ENCODE measurements at regions not wholly inside any gene's neighbourhood (a gene's known extent, or its start where the extent isn't known, plus 50 kb on each side); places are given as distances from the start of the nearest gene placed in this dataset.
A peak's percentile ranks its signal among the peaks of the same experiment; 100 is the strongest.

DNA sequence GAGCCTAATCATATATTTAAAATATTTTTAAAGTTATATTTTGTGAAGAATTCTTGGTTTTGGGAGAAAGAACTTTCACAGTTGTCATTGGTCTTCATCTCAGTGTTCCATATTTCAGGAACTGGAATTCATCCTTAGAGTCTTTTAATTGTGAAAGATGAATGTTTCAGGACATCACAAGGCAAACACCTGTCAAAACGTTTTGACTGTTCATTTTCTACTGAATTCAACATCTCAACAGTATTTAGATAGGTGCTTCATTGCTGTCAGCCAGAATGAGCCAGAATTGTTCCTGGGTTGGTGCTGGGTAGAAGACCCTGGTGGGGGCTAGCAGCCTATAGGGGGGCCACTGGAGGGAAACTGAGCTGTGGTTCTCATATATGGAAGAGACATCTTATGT, 255.1 kb upstream of the CXCR4 start:
- Mint-ChIP-seq H3K4me3 (no peak overlapping the region), H3K9me3 (no peaks in the 10 kb centered on the region), H3K4me1 (peaks cover 0 to 8% of the 10 kb centered on the region in 2 donors), H3K36me3 (no peaks in the 10 kb centered on the region), H3K27me3 (ENCODE audit: low read depth in 2 of 2) (peaks cover 0 to 10% of the 10 kb centered on the region in 2 donors), H3K27ac (no peak overlapping the region)
- TF ChIP-seq, protein P1, sequence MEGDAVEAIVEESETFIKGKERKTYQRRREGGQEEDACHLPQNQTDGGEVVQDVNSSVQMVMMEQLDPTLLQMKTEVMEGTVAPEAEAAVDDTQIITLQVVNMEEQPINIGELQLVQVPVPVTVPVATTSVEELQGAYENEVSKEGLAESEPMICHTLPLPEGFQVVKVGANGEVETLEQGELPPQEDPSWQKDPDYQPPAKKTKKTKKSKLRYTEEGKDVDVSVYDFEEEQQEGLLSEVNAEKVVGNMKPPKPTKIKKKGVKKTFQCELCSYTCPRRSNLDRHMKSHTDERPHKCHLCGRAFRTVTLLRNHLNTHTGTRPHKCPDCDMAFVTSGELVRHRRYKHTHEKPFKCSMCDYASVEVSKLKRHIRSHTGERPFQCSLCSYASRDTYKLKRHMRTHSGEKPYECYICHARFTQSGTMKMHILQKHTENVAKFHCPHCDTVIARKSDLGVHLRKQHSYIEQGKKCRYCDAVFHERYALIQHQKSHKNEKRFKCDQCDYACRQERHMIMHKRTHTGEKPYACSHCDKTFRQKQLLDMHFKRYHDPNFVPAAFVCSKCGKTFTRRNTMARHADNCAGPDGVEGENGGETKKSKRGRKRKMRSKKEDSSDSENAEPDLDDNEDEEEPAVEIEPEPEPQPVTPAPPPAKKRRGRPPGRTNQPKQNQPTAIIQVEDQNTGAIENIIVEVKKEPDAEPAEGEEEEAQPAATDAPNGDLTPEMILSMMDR (IDR thresholded peaks at IDR 0.05) = no peak
- no CpG with 5 or more reads among the region's 1 CpG for WGBS (ENCODE audit: insufficient coverage)
- no peak for DNase-seq
- peaks cover 8% of the 10 kb centered on the region for H3K4me1 ChIP-seq (ENCODE audit: control insufficient read depth, insufficient read depth, low read length)
- no peaks in the 10 kb centered on the region for H3K9me3 ChIP-seq (ENCODE audit: control insufficient read depth, insufficient read depth, low read length)
- H3K4me3 ChIP-seq (ENCODE audit: low read length) = no peak overlapping the region
- H3K36me3 ChIP-seq (ENCODE audit: control insufficient read depth, insufficient read depth, low read length) = no peaks in the 10 kb centered on the region
- intact Hi-C loops (cut with micrococcal nuclease) = loop anchor here (10.0 kb wide), 1 partner anchor 368 kb away; no protein-coding TSS in a partner anchor
- no peak for ATAC-seq
- H3K27me3 ChIP-seq (ENCODE audit: control insufficient read depth, insufficient read depth, low read length) = no peaks in the 10 kb centered on the region
- H3K27ac ChIP-seq (ENCODE audit: low read length) = no peak overlapping the region

DNA sequence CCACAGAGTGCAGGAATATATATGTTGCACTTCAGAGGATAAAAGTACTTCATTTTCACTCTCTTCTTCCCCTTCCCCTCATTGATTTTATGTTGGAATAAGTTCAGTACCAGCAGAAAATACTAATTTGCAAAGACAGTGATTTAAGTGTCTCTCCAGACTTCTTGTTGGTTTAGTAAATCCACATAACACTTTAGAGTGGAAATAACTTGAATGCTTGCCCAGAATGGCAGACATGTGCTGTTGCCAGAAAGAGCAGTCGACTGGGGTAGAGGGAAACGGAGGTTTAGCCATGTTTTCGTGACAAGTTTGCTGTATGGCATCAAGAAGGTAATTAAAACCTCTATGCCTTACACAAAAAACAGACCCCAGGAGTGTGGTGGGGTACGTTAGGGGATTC, 246.0 kb upstream of the CXCR4 start:
- no peaks in the 10 kb centered on the region for H3K36me3 ChIP-seq (ENCODE audit: control insufficient read depth, insufficient read depth, low read length)
- no peaks in the 10 kb centered on the region for H3K4me1 ChIP-seq (ENCODE audit: control insufficient read depth, insufficient read depth, low read length)
- ATAC-seq = no peak
- TF ChIP-seq, protein P1 (IDR thresholded peaks at IDR 0.05) = no peak
- H3K4me1 Mint-ChIP-seq = peaks cover 0 to 11% of the 10 kb centered on the region in 2 donors
- H3K27me3 Mint-ChIP-seq (ENCODE audit: low read depth in 2 of 2) = peaks cover 0 to 5% of the 10 kb centered on the region in 2 donors
- H3K9me3 ChIP-seq (ENCODE audit: control insufficient read depth, insufficient read depth, low read length) = no peaks in the 10 kb centered on the region
- H3K9me3 Mint-ChIP-seq = peaks cover 0 to 4% of the 10 kb centered on the region in 2 donors
- no peak overlapping the region for H3K4me3 Mint-ChIP-seq
- WGBS (ENCODE audit: insufficient coverage) = 80% methylated on average over 1 of the region's 4 CpGs
- no peak overlapping the region for H3K27ac ChIP-seq (ENCODE audit: low read length)
- no peak overlapping the region for H3K4me3 ChIP-seq (ENCODE audit: low read length)
- intact Hi-C loops (cut with micrococcal nuclease) = no loop called here
- no peak for DNase-seq
- peaks cover 7% of the 10 kb centered on the region for H3K36me3 Mint-ChIP-seq
- no peak overlapping the region for H3K27ac Mint-ChIP-seq
- no peaks in the 10 kb centered on the region for H3K27me3 ChIP-seq (ENCODE audit: control insufficient read depth, insufficient read depth, low read length)

DNA sequence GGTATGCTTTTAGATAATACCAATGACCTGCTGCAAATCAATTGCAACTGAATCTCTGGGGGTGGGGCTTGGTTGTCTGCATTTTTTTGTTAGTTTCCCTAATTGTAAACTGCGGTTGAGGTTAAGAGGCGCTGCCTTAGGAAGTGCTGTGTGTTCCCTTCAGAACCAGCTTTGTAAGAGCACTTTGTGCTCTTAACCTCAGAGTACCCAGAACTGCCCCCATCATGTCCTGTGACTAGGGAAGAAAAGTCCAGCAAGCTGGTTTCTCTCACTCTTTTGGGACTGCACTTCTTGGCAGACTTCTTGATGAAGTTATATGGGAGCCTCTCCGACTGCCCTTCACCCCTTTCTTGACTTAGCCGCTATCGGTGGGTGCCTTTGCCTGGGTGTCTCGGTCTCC, 245.5 kb upstream of the CXCR4 start:
- Mint-ChIP-seq H3K27me3 (ENCODE audit: low read depth in 2 of 2) (peaks cover 0 to 5% of the 10 kb centered on the region in 2 donors), H3K36me3 (peaks cover 7% of the 10 kb centered on the region), H3K4me1 (peaks cover 0 to 11% of the 10 kb centered on the region in 2 donors), H3K9me3 (peaks cover 0 to 4% of the 10 kb centered on the region in 2 donors), H3K4me3 (no peak overlapping the region), H3K27ac (no peak overlapping the region)
- Histone ChIP-seq H3K36me3 (ENCODE audit: control insufficient read depth, insufficient read depth, low read length) (no peaks in the 10 kb centered on the region), H3K9me3 (ENCODE audit: control insufficient read depth, insufficient read depth, low read length) (no peaks in the 10 kb centered on the region), H3K27ac (ENCODE audit: low read length) (no peak overlapping the region), H3K4me3 (ENCODE audit: low read length) (no peak overlapping the region), H3K27me3 (ENCODE audit: control insufficient read depth, insufficient read depth, low read length) (no peaks in the 10 kb centered on the region), H3K4me1 (ENCODE audit: control insufficient read depth, insufficient read depth, low read length) (no peaks in the 10 kb centered on the region)
- DNase-seq (no peak), ATAC-seq (no peak)
- intact Hi-C loops (cut with micrococcal nuclease) = no loop called here
- 87% methylated on average over 6 of the region's 6 CpGs for WGBS (ENCODE audit: insufficient coverage)
- TF ChIP-seq, protein P1 (IDR thresholded peaks at IDR 0.05) = no peak

DNA sequence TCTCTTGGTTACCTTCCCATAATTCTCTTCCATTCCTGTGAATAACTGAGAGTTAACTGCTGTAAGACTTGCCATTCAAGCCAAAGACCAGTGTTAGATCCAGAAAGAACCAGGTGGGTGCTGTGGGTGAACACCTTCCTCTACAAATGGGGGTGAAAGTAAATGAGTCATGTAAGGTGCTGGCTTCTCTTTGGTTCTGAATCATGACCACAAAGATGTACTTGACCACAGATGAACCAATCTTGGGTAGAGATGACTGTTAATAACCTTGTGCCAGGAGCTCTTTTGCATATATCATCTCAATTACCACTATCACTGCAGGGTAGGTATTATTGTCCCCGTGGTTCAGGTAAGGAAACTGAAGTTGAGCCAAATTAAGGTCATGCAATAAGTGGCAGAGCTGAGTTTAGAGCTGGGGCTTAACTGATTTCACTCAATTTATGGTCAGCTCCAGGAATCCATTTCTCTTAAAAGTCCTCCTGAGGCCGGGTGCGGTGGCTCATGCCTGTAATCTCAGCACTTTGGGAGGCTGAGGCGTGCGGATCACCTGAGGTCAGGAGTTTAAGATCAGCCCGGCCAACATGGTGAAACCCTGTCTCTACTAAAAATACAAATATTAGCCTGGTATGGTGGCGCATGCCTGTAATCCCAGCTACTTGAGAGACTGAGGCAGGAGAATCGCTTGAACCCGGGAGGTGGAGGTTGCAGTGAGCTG, 244.9 kb upstream of the CXCR4 start:
- 89% methylated on average over 9 of the region's 9 CpGs for WGBS (ENCODE audit: insufficient coverage)

More for the DNA sequence above, 244.9 kb upstream of the CXCR4 start:
- H3K27ac Mint-ChIP-seq = no peak overlapping the region
- Histone ChIP-seq H3K9me3 (ENCODE audit: control insufficient read depth, insufficient read depth, low read length) (no peaks in the 10 kb centered on the region), H3K27me3 (ENCODE audit: control insufficient read depth, insufficient read depth, low read length) (no peaks in the 10 kb centered on the region), H3K36me3 (ENCODE audit: control insufficient read depth, insufficient read depth, low read length) (no peaks in the 10 kb centered on the region), H3K4me3 (ENCODE audit: low read length) (no peak overlapping the region), H3K4me1 (ENCODE audit: control insufficient read depth, insufficient read depth, low read length) (no peaks in the 10 kb centered on the region), H3K27ac (ENCODE audit: low read length) (no peak overlapping the region)
- H3K4me3 Mint-ChIP-seq = no peak overlapping the region
- H3K36me3 Mint-ChIP-seq = peaks cover 6% of the 10 kb centered on the region
- peaks cover 0 to 4% of the 10 kb centered on the region in 2 donors for H3K27me3 Mint-ChIP-seq (ENCODE audit: low read depth in 2 of 2)
- DNase-seq (peak in 1 of 2 donors; percentile 33), ATAC-seq (peak; percentile 54 to 61 (median 56))
- peaks cover 0 to 11% of the 10 kb centered on the region in 2 donors for H3K4me1 Mint-ChIP-seq
- TF ChIP-seq, protein P1 (IDR thresholded peaks at IDR 0.05) = no peak
- intact Hi-C loops (cut with micrococcal nuclease) = no loop called here
- H3K9me3 Mint-ChIP-seq = peaks cover 0 to 4% of the 10 kb centered on the region in 2 donors
